T-helper 2 cell (primary cell): ENCODE measurements at regions not wholly inside any gene's neighbourhood (a gene's known extent, or its start where the extent isn't known, plus 50 kb on each side); places are given as distances from the start of the nearest gene placed in this dataset.

Experiments used
- DNase-seq, 5 experiments: peaks; one replicate each; pipeline versions ENCODE4 v3.0.0 to v3.0.0-alpha.2; 2012 to 2022

- DNase-seq, result no peak
Measured at GRCh38 chr4:100722133-100722532, 204.3 kb upstream of the EMCN start.

- DNase-seq, result no peak
Measured at GRCh38 chr4:100721490-100721889, 203.7 kb upstream of the EMCN start.

GRCh38 chr4:100721077-100721476 is 203.3 kb upstream of the EMCN start:
- DNase-seq, result no peak

GRCh38 chr4:100716416-100716815 is 198.6 kb upstream of the EMCN start:
- no peak for DNase-seq

GRCh38 chr4:100708776-100709175 is 191.0 kb upstream of the EMCN start:
- DNase-seq, result no peak

GRCh38 chr4:100707786-100708185 is 190.0 kb upstream of the EMCN start:
- DNase-seq, result no peak

- DNase-seq, result no peak
Measured at GRCh38 chr4:100696531-100696930, 178.7 kb upstream of the EMCN start.

GRCh38 chr4:100695871-100696270 is 178.0 kb upstream of the EMCN start:
- no peak for DNase-seq

GRCh38 chr4:100695039-100695654 is 177.3 kb upstream of the EMCN start:
- DNase-seq, result no peak

GRCh38 chr4:100694467-100694866 is 176.6 kb upstream of the EMCN start:
- no peak for DNase-seq

- DNase-seq, result peak in 1 of 5 experiments; percentile 5
Measured at GRCh38 chr4:100690812-100691211, 173.0 kb upstream of the EMCN start.

GRCh38 chr4:100688368-100688767 is 170.5 kb upstream of the EMCN start:
- no peak for DNase-seq

- no peak for DNase-seq
Measured at GRCh38 chr4:100682477-100683218, 164.8 kb upstream of the EMCN start.

- no peak for DNase-seq
Measured at GRCh38 chr4:100681289-100681688, 163.5 kb upstream of the EMCN start.

GRCh38 chr4:100679926-100680325 is 162.1 kb upstream of the EMCN start:
- no peak for DNase-seq

GRCh38 chr4:100674976-100675375 is 157.2 kb upstream of the EMCN start:
- no peak for DNase-seq

GRCh38 chr4:100657187-100657586 is 139.4 kb upstream of the EMCN start:
- no peak for DNase-seq

- DNase-seq, result no peak
Measured at GRCh38 chr4:100651499-100652175, 133.8 kb upstream of the EMCN start.

GRCh38 chr4:100649417-100649816 is 131.6 kb upstream of the EMCN start:
- DNase-seq, result no peak

GRCh38 chr4:100644150-100644549 is 126.3 kb upstream of the EMCN start:
- DNase-seq, result no peak

- DNase-seq, result no peak
Measured at GRCh38 chr4:100641336-100641735, 123.5 kb upstream of the EMCN start.

- DNase-seq, result no peak
Measured at GRCh38 chr4:100635899-100636298, 118.1 kb upstream of the EMCN start.

- no peak for DNase-seq
Measured at GRCh38 chr4:100633269-100633668, 115.4 kb upstream of the EMCN start.

GRCh38 chr4:100632163-100632562 is 114.3 kb upstream of the EMCN start:
- DNase-seq, result no peak
